Esophagus muscularis mucosa (tissue), 3 donors: ENCODE measurements at regions not wholly inside any gene's neighbourhood (a gene's known extent, or its start where the extent isn't known, plus 50 kb on each side); places are given as distances from the start of the nearest gene placed in this dataset.

ENCODE experiments used
- POLR2A ChIP-seq: fragments of 450-650 bp; IDR thresholded peaks from one replicate; pipeline ENCODE4 v1.6.1; 2017; ENCODE audit warnings: antibody characterized with exemption, moderate library complexity, mild to moderate bottlenecking, low read depth
- TF ChIP-seq, protein P1 (sequence below), 3 experiments: fragments of 200-600 bp in 2 of 3; fragments of 450-650 bp in 1 of 3; sonication (generic) in 2 of 3; IDR thresholded peaks; one replicate each; pipeline ENCODE4 v1.5.1; 2017 to 2019; ENCODE audit warnings: antibody characterized with exemption in 3 of 3, mild to moderate bottlenecking in 2 of 3, moderate library complexity in 1 of 3

GRCh38 chr5:135214897-135215616, 181.0 kb upstream of the PITX1 start:
- no peak for TF ChIP-seq POLR2A
- TF ChIP-seq, protein P1, sequence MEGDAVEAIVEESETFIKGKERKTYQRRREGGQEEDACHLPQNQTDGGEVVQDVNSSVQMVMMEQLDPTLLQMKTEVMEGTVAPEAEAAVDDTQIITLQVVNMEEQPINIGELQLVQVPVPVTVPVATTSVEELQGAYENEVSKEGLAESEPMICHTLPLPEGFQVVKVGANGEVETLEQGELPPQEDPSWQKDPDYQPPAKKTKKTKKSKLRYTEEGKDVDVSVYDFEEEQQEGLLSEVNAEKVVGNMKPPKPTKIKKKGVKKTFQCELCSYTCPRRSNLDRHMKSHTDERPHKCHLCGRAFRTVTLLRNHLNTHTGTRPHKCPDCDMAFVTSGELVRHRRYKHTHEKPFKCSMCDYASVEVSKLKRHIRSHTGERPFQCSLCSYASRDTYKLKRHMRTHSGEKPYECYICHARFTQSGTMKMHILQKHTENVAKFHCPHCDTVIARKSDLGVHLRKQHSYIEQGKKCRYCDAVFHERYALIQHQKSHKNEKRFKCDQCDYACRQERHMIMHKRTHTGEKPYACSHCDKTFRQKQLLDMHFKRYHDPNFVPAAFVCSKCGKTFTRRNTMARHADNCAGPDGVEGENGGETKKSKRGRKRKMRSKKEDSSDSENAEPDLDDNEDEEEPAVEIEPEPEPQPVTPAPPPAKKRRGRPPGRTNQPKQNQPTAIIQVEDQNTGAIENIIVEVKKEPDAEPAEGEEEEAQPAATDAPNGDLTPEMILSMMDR (IDR thresholded peaks at IDR 0.05) = no peak
